ENCODE measurements at regions not wholly inside any gene's neighbourhood (a gene's known extent, or its start where the extent isn't known, plus 50 kb on each side); places are given as distances from the start of the nearest gene placed in this dataset.

- H3K9me3 ChIP-seq (ENCODE audit: control insufficient read depth, low read depth, low read length) = no peaks in the 10 kb centered on the region
- H3K27me3 ChIP-seq (ENCODE audit: control insufficient read depth, insufficient read depth, low read length) = no peaks in the 10 kb centered on the region
- H3K4me1 ChIP-seq (ENCODE audit: control insufficient read depth, insufficient read depth, low read length) = no peaks in the 10 kb centered on the region
- H3K4me3 ChIP-seq (ENCODE audit: low read length) = no peak overlapping the region
- no peak overlapping the region for H3K27ac ChIP-seq (ENCODE audit: low read length)
- DNase-seq = no peak
- H3K36me3 ChIP-seq (ENCODE audit: control insufficient read depth, insufficient read depth, low read length) = no peaks in the 10 kb centered on the region
- whole genome bisulfite sequencing (ENCODE audit: insufficient coverage, low lambda C conversion rate) = 92% methylated on average over 2 of the region's 5 CpGs
These were observed 192.8 kb upstream of the APCDD1 start for GRCh38 chr18:10261344-10262276.

DNA sequence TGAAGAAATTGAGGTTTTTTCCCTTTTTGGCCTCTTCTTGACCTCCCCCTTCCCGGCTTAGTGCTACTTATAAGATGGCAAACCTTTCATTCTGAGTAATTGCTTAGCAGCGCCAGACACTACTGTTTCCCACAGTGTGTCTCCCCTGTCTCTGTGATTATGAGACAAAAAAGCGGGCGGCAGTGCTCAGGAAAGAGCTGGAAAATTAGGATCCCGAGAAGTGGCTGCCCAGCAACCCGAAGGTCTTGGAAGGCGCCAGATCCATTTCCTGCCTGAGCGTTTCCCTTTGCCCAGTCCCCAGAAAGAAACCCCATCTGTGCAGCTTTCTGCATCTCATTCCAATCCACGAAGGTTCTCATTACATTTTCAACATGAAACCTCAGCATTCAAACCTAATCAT, 191.9 kb upstream of the APCDD1 start:
- no peaks in the 10 kb centered on the region for H3K4me1 ChIP-seq (ENCODE audit: control insufficient read depth, insufficient read depth, low read length)
- WGBS (ENCODE audit: insufficient coverage, low lambda C conversion rate) = no CpG with 5 or more reads among the region's 9 CpGs

DNA sequence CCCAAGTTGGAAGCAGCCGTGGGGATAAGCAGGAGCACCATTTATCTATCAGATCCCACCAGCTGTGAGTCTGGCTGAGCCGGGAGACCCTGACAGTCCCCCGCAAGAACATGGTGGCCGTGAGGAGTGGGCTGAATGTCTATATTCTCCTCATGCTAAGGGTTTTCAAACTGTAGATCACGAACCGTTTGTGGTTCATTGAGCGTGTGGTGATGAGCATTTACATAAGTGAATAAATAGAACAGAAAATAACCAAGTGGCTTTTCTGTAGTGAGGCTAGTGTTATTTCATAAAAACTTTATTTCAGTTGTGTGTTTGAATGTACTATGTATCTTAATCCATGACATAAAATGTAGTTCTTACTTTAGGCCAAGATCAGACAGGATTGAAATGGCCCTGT, 190.2 kb upstream of the APCDD1 start:
- no peaks in the 10 kb centered on the region for H3K36me3 ChIP-seq (ENCODE audit: control insufficient read depth, insufficient read depth, low read length)
- no peaks in the 10 kb centered on the region for H3K9me3 ChIP-seq (ENCODE audit: control insufficient read depth, low read depth, low read length)
- H3K4me3 ChIP-seq (ENCODE audit: low read length) = no peak overlapping the region
- H3K4me1 ChIP-seq (ENCODE audit: control insufficient read depth, insufficient read depth, low read length) = no peaks in the 10 kb centered on the region
- no peak overlapping the region for H3K27ac ChIP-seq (ENCODE audit: low read length)
- no CpG with 5 or more reads among the region's 7 CpGs for WGBS (ENCODE audit: insufficient coverage, low lambda C conversion rate)
- DNase-seq = no peak
- no peaks in the 10 kb centered on the region for H3K27me3 ChIP-seq (ENCODE audit: control insufficient read depth, insufficient read depth, low read length)

More for the DNA sequence above, 191.9 kb upstream of the APCDD1 start:
- H3K27ac ChIP-seq (ENCODE audit: low read length) = no peak overlapping the region
- no peaks in the 10 kb centered on the region for H3K36me3 ChIP-seq (ENCODE audit: control insufficient read depth, insufficient read depth, low read length)
- H3K27me3 ChIP-seq (ENCODE audit: control insufficient read depth, insufficient read depth, low read length) = no peaks in the 10 kb centered on the region
- H3K4me3 ChIP-seq (ENCODE audit: low read length) = no peak overlapping the region
- no peaks in the 10 kb centered on the region for H3K9me3 ChIP-seq (ENCODE audit: control insufficient read depth, low read depth, low read length)
- no peak for DNase-seq

DNA sequence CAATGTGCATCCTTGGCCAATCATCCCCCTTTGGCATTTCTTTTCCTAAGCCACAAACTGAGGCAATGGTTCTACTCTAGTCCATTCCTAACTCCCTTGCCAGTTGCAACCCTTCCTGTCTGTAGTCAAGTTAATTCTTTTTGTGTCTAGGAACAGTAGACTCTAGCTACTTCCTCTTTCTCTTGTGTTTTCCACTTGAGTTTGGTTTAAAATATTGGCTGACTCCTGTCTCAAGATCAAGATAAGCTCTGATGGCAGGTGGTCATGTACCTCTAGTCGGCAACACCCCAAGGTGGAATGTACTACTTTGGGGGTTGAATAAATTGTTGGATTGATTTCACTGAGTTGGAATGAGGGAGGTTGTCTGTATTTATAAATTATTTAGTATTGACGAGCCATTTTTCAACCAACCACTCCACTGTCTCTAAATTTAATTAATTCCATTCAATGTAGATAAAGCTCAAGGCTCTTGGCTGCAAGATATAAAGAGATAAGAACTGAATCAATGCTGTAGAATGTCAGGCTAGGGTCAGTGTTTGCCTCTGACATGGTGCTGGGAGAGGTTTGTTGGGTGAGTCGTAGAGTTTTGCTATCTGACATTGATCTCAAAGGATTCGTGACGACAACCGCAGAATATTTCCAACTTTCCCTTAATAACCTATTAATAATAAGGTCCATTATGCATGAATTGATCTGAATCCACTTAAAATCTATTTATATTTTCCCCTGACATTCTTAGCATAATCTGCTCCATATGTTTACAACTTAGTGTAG, 188.7 kb upstream of the APCDD1 start:
- no peaks in the 10 kb centered on the region for H3K36me3 ChIP-seq (ENCODE audit: control insufficient read depth, insufficient read depth, low read length)
- H3K27ac ChIP-seq (ENCODE audit: low read length) = no peak overlapping the region
- H3K27me3 ChIP-seq (ENCODE audit: control insufficient read depth, insufficient read depth, low read length) = no peaks in the 10 kb centered on the region
- WGBS (ENCODE audit: insufficient coverage, low lambda C conversion rate) = no CpG with 5 or more reads among the region's 6 CpGs
- no peak overlapping the region for H3K4me3 ChIP-seq (ENCODE audit: low read length)
- no peaks in the 10 kb centered on the region for H3K4me1 ChIP-seq (ENCODE audit: control insufficient read depth, insufficient read depth, low read length)
- DNase-seq = no peak
- no peaks in the 10 kb centered on the region for H3K9me3 ChIP-seq (ENCODE audit: control insufficient read depth, low read depth, low read length)

DNA sequence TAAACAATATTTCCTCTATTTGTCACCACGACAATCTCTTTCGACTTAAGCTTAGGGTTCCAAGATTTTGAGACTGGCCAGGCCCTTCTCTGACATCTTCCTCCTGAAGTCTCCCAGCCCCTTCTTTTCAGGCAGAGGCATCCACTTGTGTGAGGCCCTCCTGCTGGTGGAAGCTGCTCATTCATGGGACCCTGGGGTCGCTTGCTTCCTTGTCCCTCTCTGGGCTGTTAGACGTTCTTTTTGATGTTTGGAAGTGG, 188.2 kb upstream of the APCDD1 start:
- Histone ChIP-seq H3K27me3 (ENCODE audit: control insufficient read depth, insufficient read depth, low read length) (no peaks in the 10 kb centered on the region), H3K36me3 (ENCODE audit: control insufficient read depth, insufficient read depth, low read length) (no peaks in the 10 kb centered on the region), H3K4me1 (ENCODE audit: control insufficient read depth, insufficient read depth, low read length) (no peaks in the 10 kb centered on the region), H3K27ac (ENCODE audit: low read length) (no peak overlapping the region), H3K4me3 (ENCODE audit: low read length) (no peak overlapping the region), H3K9me3 (ENCODE audit: control insufficient read depth, low read depth, low read length) (no peaks in the 10 kb centered on the region)
- WGBS (ENCODE audit: insufficient coverage, low lambda C conversion rate) = no CpG with 5 or more reads among the region's 4 CpGs
- DNase-seq = no peak

- DNase-seq = no peak
- Histone ChIP-seq H3K4me3 (ENCODE audit: low read length) (no peak overlapping the region), H3K27ac (ENCODE audit: low read length) (no peak overlapping the region), H3K27me3 (ENCODE audit: control insufficient read depth, insufficient read depth, low read length) (no peaks in the 10 kb centered on the region), H3K9me3 (ENCODE audit: control insufficient read depth, low read depth, low read length) (no peaks in the 10 kb centered on the region), H3K4me1 (ENCODE audit: control insufficient read depth, insufficient read depth, low read length) (no peaks in the 10 kb centered on the region), H3K36me3 (ENCODE audit: control insufficient read depth, insufficient read depth, low read length) (no peaks in the 10 kb centered on the region)
- WGBS (ENCODE audit: insufficient coverage, low lambda C conversion rate) = no CpG with 5 or more reads among the region's 1 CpG
These were observed 185.2 kb upstream of the APCDD1 start for GRCh38 chr18:10269261-10269660.

- H3K27me3 ChIP-seq (ENCODE audit: control insufficient read depth, insufficient read depth, low read length) = no peaks in the 10 kb centered on the region
- no peaks in the 10 kb centered on the region for H3K4me1 ChIP-seq (ENCODE audit: control insufficient read depth, insufficient read depth, low read length)
- no peaks in the 10 kb centered on the region for H3K36me3 ChIP-seq (ENCODE audit: control insufficient read depth, insufficient read depth, low read length)
- H3K4me3 ChIP-seq (ENCODE audit: low read length) = no peak overlapping the region
- no peak overlapping the region for H3K27ac ChIP-seq (ENCODE audit: low read length)
- H3K9me3 ChIP-seq (ENCODE audit: control insufficient read depth, low read depth, low read length) = no peaks in the 10 kb centered on the region
- no peak for DNase-seq
- no CpG with 5 or more reads among the region's 8 CpGs for WGBS (ENCODE audit: insufficient coverage, low lambda C conversion rate)
These were observed 184.3 kb upstream of the APCDD1 start for GRCh38 chr18:10270151-10270571.

GRCh38 chr18:10271481-10271880, 183.0 kb upstream of the APCDD1 start:
- H3K4me3 ChIP-seq (ENCODE audit: low read length) = no peak overlapping the region
- no peaks in the 10 kb centered on the region for H3K9me3 ChIP-seq (ENCODE audit: control insufficient read depth, low read depth, low read length)
- no peaks in the 10 kb centered on the region for H3K4me1 ChIP-seq (ENCODE audit: control insufficient read depth, insufficient read depth, low read length)
- H3K27me3 ChIP-seq (ENCODE audit: control insufficient read depth, insufficient read depth, low read length) = no peaks in the 10 kb centered on the region
- DNase-seq = no peak
- H3K36me3 ChIP-seq (ENCODE audit: control insufficient read depth, insufficient read depth, low read length) = no peaks in the 10 kb centered on the region
- no CpG with 5 or more reads among the region's 4 CpGs for WGBS (ENCODE audit: insufficient coverage, low lambda C conversion rate)
- no peak overlapping the region for H3K27ac ChIP-seq (ENCODE audit: low read length)

- no peaks in the 10 kb centered on the region for H3K9me3 ChIP-seq (ENCODE audit: control insufficient read depth, low read depth, low read length)
- H3K4me3 ChIP-seq (ENCODE audit: low read length) = no peak overlapping the region
- H3K27ac ChIP-seq (ENCODE audit: low read length) = no peak overlapping the region
- 86% methylated on average over 1 of the region's 5 CpGs for WGBS (ENCODE audit: insufficient coverage, low lambda C conversion rate)
- H3K4me1 ChIP-seq (ENCODE audit: control insufficient read depth, insufficient read depth, low read length) = no peaks in the 10 kb centered on the region
- DNase-seq = no peak
- H3K36me3 ChIP-seq (ENCODE audit: control insufficient read depth, insufficient read depth, low read length) = no peaks in the 10 kb centered on the region
- no peaks in the 10 kb centered on the region for H3K27me3 ChIP-seq (ENCODE audit: control insufficient read depth, insufficient read depth, low read length)
These were observed 180.1 kb upstream of the APCDD1 start for GRCh38 chr18:10274301-10274700.

DNA sequence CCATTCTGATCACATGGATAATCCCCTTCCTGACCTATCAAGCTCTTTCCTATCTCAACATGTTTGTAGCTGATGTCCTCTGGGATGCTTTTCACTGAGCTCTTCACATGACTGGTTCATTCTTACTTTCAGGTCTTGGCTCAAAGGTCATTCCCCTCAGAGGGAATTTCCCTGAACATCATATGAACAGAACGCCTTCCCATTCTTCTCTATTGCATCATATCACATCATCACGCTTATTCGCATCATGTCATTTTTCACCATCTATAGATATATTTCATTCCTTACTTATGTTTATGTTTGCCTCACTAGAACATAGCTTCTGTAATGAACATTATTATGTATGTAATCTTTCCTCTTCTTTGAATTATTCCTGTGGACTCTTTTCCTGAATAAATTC, 178.9 kb upstream of the APCDD1 start:
- H3K9me3 ChIP-seq (ENCODE audit: control insufficient read depth, low read depth, low read length) = no peaks in the 10 kb centered on the region
- no peak overlapping the region for H3K27ac ChIP-seq (ENCODE audit: low read length)
- 80% methylated on average over 2 of the region's 3 CpGs for WGBS (ENCODE audit: insufficient coverage, low lambda C conversion rate)
- H3K4me3 ChIP-seq (ENCODE audit: low read length) = no peak overlapping the region
- H3K36me3 ChIP-seq (ENCODE audit: control insufficient read depth, insufficient read depth, low read length) = no peaks in the 10 kb centered on the region
- DNase-seq = no peak
- H3K27me3 ChIP-seq (ENCODE audit: control insufficient read depth, insufficient read depth, low read length) = no peaks in the 10 kb centered on the region
- H3K4me1 ChIP-seq (ENCODE audit: control insufficient read depth, insufficient read depth, low read length) = no peaks in the 10 kb centered on the region

All from large intestine (tissue), 3 donors.